Uterus (tissue), 2 donors: ENCODE measurements at regions not wholly inside any gene's neighbourhood (a gene's known extent, or its start where the extent isn't known, plus 50 kb on each side); places are given as distances from the start of the nearest gene placed in this dataset.
"Not testable (repeated sequence)": the region's sequence is repeated elsewhere in the genome, so short reads cannot be mapped to it uniquely, and the experiment has no call there.

Experiments used
- POLR2A ChIP-seq, 2 donors: fragments of 450-650 bp; IDR thresholded peaks; one replicate each; pipeline ENCODE4 v1.6.1; 2016; ENCODE audit warnings: antibody characterized with exemption in 2 of 2, mild to moderate bottlenecking in 1 of 2, moderate library complexity in 1 of 2
- TF ChIP-seq, protein P1 (sequence below), 4 experiments: fragments of 200-600 bp in 2 of 4; fragments of 450-650 bp in 2 of 4; sonication (generic) in 2 of 4; IDR thresholded peaks; one replicate each; pipeline ENCODE4 v1.5.1; 2016 to 2019; ENCODE audit warnings: antibody characterized with exemption in 4 of 4, mild to moderate bottlenecking in 2 of 4, moderate library complexity in 1 of 4

DNA sequence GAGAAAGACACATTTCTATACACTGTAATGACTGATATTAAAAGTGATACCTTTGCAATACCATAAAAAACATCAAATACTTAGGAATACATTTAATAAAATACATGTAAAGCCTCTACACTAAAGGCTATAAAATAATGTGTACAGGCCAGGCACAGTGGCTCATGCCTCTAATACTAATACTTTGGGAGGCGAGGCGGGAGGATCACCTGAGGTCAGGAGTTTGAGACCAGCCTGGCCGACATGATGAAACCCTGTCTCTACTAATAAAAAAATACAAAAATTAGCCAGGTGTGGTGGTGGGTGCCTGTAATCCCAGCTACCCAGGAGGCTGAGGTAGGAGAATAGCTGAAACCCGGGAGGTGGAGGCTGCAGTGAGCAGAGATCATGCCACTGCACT, 59.8 kb upstream of the RTL6 start:
- TF ChIP-seq, protein P1, sequence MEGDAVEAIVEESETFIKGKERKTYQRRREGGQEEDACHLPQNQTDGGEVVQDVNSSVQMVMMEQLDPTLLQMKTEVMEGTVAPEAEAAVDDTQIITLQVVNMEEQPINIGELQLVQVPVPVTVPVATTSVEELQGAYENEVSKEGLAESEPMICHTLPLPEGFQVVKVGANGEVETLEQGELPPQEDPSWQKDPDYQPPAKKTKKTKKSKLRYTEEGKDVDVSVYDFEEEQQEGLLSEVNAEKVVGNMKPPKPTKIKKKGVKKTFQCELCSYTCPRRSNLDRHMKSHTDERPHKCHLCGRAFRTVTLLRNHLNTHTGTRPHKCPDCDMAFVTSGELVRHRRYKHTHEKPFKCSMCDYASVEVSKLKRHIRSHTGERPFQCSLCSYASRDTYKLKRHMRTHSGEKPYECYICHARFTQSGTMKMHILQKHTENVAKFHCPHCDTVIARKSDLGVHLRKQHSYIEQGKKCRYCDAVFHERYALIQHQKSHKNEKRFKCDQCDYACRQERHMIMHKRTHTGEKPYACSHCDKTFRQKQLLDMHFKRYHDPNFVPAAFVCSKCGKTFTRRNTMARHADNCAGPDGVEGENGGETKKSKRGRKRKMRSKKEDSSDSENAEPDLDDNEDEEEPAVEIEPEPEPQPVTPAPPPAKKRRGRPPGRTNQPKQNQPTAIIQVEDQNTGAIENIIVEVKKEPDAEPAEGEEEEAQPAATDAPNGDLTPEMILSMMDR (IDR thresholded peaks at IDR 0.05): not testable (repeated sequence)
- TF ChIP-seq POLR2A (IDR thresholded peaks at IDR 0.05): not testable (repeated sequence)
